ENCODE measurements at regions not wholly inside any gene's neighbourhood (a gene's known extent, or its start where the extent isn't known, plus 50 kb on each side); places are given as distances from the start of the nearest gene placed in this dataset.

GRCh38 chr14:58833634-58834378, 196.0 kb downstream of the DACT1 start:
- no peak for DNase-seq (ENCODE audit: low read depth)
- H3K4me3 ChIP-seq (ENCODE audit: low read length) = no peak overlapping the region
- no peak for TF ChIP-seq CTCF (conservative IDR thresholded peaks at IDR 0.05; ENCODE audit: low read length)

- no peak for DNase-seq (ENCODE audit: low read depth)
- H3K4me3 ChIP-seq (ENCODE audit: low read length) = no peak overlapping the region
- no peak for TF ChIP-seq CTCF (conservative IDR thresholded peaks at IDR 0.05; ENCODE audit: low read length)
Measured at GRCh38 chr14:58836303-58836974, 198.7 kb downstream of the DACT1 start.

- DNase-seq (ENCODE audit: low read depth) = no peak
- TF ChIP-seq CTCF (conservative IDR thresholded peaks at IDR 0.05; ENCODE audit: low read length) = no peak
Measured at GRCh38 chr14:58839233-58839632, 201.5 kb downstream of the DACT1 start.

GRCh38 chr14:58844544-58844943, 206.8 kb downstream of the DACT1 start:
- no peak for DNase-seq (ENCODE audit: low read depth)
- H3K4me3 ChIP-seq (ENCODE audit: low read length) = no peak overlapping the region
- no peak for TF ChIP-seq CTCF (conservative IDR thresholded peaks at IDR 0.05; ENCODE audit: low read length)

More at GRCh38 chr14:58839233-58839632, 201.5 kb downstream of the DACT1 start:
- H3K4me3 ChIP-seq (ENCODE audit: low read length) = no peak overlapping the region

GRCh38 chr14:58846682-58847465, 209.1 kb downstream of the DACT1 start:
- no peak for TF ChIP-seq CTCF (conservative IDR thresholded peaks at IDR 0.05; ENCODE audit: low read length)
- DNase-seq (ENCODE audit: low read depth) = no peak
- H3K4me3 ChIP-seq (ENCODE audit: low read length) = no peak overlapping the region

GRCh38 chr14:58848365-58848764, 210.6 kb downstream of the DACT1 start:
- no peak overlapping the region for H3K4me3 ChIP-seq (ENCODE audit: low read length)
- no peak for TF ChIP-seq CTCF (conservative IDR thresholded peaks at IDR 0.05; ENCODE audit: low read length)
- DNase-seq (ENCODE audit: low read depth) = no peak

Measured in AG10803 (cell line).